Esophagus muscularis mucosa (tissue), 4 donors: ENCODE measurements at regions not wholly inside any gene's neighbourhood (a gene's known extent, or its start where the extent isn't known, plus 50 kb on each side); places are given as distances from the start of the nearest gene placed in this dataset.

Experiments
- DNase-seq: peaks from one replicate; pipeline ENCODE4 v3.0.0-alpha.2; 2017; ENCODE audit errors: extremely low spot score
- H3K27ac ChIP-seq, 4 donors: fragments of 200-600 bp; sonication (generic); replicated peaks in 1 of 4; 1 replicate in 3 of 4; 2 replicates in 1 of 4; pipeline ENCODE4 v1.5.1; 2016 to 2019; ENCODE audit warnings: mild to moderate bottlenecking in 1 of 4
- H3K27me3 ChIP-seq, 4 donors: fragments of 200-600 bp; sonication (generic); one replicate each; pipeline versions ENCODE4 v1.5.1 to v1.6.0; 2016 to 2019
- H3K36me3 ChIP-seq, 4 donors: fragments of 200-600 bp; sonication (generic); one replicate each; pipeline ENCODE4 v1.5.1; 2016 to 2019
- H3K4me1 ChIP-seq, 4 donors: fragments of 200-600 bp; sonication (generic); one replicate each; pipeline ENCODE4 v1.5.1; 2016 to 2019
- H3K4me3 ChIP-seq, 4 donors: fragments of 200-600 bp; sonication (generic); 1 replicate in 2 of 4; 2 replicates in 2 of 4; pipeline ENCODE4 v1.5.1; 2016 to 2019; ENCODE audit warnings: mild to moderate bottlenecking in 4 of 4, moderate library complexity in 1 of 4
- H3K9me3 ChIP-seq, 4 donors: fragments of 200-600 bp; sonication (generic); 1 replicate in 3 of 4; 2 replicates in 1 of 4; pipeline ENCODE4 v1.5.1; 2016 to 2019
- EP300 ChIP-seq: sonication (generic); formaldehyde crosslinking; IDR thresholded peaks from one replicate; pipeline ENCODE4 v1.6.1; 2017; ENCODE audit warnings: antibody characterized with exemption
- POLR2A ChIP-seq: fragments of 450-650 bp; IDR thresholded peaks from one replicate; pipeline ENCODE4 v1.6.1; 2017; ENCODE audit warnings: antibody characterized with exemption, moderate library complexity, mild to moderate bottlenecking, low read depth
- POLR2AphosphoS5 ChIP-seq, 2 donors: sonication (generic); formaldehyde crosslinking; IDR thresholded peaks; one replicate each; pipeline ENCODE4 v1.6.1; 2017; ENCODE audit warnings: antibody characterized with exemption in 2 of 2
- WGBS: methylation state at CpG from one replicate; pipeline ENCODE4 v1.1.5; 2018; 5-methylcytosine and 5-hydroxymethylcytosine counted together
- intact Hi-C: fragments of 100-400 bp; cut with DNase I; formaldehyde crosslinking; loops from one replicate; pipeline ENCODE4 v1.15.1; 2023
- TF ChIP-seq, protein P1 (sequence below), 3 experiments: fragments of 200-600 bp in 2 of 3; fragments of 450-650 bp in 1 of 3; sonication (generic) in 2 of 3; IDR thresholded peaks; one replicate each; pipeline ENCODE4 v1.5.1; 2017 to 2019; ENCODE audit warnings: antibody characterized with exemption in 3 of 3, mild to moderate bottlenecking in 2 of 3, moderate library complexity in 1 of 3

- Histone ChIP-seq H3K36me3 (no peaks in the 10 kb centered on the region), H3K4me3 (no peak overlapping the region), H3K9me3 (no peaks in the 10 kb centered on the region), H3K27me3 (no peaks in the 10 kb centered on the region), H3K27ac (no peak overlapping the region), H3K4me1 (no peaks in the 10 kb centered on the region)
- intact Hi-C loops: no loop called here
- DNase-seq: no peak
- WGBS: 52% methylated on average over 6 of the region's 6 CpGs
- TF ChIP-seq POLR2AphosphoS5 (IDR thresholded peaks at IDR 0.05) (no peak), POLR2A (no peak), EP300 (no peak)
- TF ChIP-seq, protein P1, sequence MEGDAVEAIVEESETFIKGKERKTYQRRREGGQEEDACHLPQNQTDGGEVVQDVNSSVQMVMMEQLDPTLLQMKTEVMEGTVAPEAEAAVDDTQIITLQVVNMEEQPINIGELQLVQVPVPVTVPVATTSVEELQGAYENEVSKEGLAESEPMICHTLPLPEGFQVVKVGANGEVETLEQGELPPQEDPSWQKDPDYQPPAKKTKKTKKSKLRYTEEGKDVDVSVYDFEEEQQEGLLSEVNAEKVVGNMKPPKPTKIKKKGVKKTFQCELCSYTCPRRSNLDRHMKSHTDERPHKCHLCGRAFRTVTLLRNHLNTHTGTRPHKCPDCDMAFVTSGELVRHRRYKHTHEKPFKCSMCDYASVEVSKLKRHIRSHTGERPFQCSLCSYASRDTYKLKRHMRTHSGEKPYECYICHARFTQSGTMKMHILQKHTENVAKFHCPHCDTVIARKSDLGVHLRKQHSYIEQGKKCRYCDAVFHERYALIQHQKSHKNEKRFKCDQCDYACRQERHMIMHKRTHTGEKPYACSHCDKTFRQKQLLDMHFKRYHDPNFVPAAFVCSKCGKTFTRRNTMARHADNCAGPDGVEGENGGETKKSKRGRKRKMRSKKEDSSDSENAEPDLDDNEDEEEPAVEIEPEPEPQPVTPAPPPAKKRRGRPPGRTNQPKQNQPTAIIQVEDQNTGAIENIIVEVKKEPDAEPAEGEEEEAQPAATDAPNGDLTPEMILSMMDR (IDR thresholded peaks at IDR 0.05): no peak
Observed at GRCh38 chr18:40431071-40431985, 1523.7 kb upstream of the PIK3C3 start.

DNA sequence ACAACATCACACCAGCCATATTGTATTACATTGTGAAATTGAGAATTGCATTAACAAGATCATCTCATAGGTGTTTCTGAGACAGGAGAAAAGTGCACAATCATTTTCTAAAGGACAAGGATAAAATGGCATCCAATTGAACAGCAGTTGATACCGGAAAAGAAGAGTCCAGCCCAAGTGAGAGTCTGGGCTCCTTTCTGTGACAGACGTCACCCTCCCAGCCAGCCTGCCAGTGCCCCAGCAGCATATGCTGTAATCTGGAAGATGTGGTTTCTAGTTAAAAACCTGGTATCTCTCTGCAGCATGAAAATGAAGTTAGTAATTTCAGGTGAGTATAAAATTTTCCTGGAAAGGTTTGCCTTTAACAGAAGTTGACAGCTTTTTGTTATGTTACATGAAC, 1531.7 kb upstream of the PIK3C3 start:
- no peaks in the 10 kb centered on the region for H3K9me3 ChIP-seq
- H3K36me3 ChIP-seq: no peaks in the 10 kb centered on the region
- 58% methylated on average over 2 of the region's 2 CpGs for WGBS
- H3K27me3 ChIP-seq: no peaks in the 10 kb centered on the region
- intact Hi-C loops: no loop called here
- TF ChIP-seq, protein P1 (IDR thresholded peaks at IDR 0.05): no peak
- no peak for TF ChIP-seq POLR2A
- no peak for TF ChIP-seq EP300
- no peak for TF ChIP-seq POLR2AphosphoS5 (IDR thresholded peaks at IDR 0.05)
- H3K4me3 ChIP-seq: no peak overlapping the region
- no peak overlapping the region for H3K27ac ChIP-seq
- no peak for DNase-seq
- H3K4me1 ChIP-seq: no peaks in the 10 kb centered on the region

- Histone ChIP-seq H3K27ac (no peak overlapping the region), H3K36me3 (no peaks in the 10 kb centered on the region), H3K27me3 (no peaks in the 10 kb centered on the region), H3K4me3 (no peak overlapping the region), H3K4me1 (no peaks in the 10 kb centered on the region), H3K9me3 (no peaks in the 10 kb centered on the region)
- no peak for DNase-seq
- intact Hi-C loops: no loop called here
- WGBS: 76% methylated on average over 1 of the region's 1 CpG
- TF ChIP-seq POLR2AphosphoS5 (IDR thresholded peaks at IDR 0.05) (no peak), EP300 (no peak)
- TF ChIP-seq, protein P1 (IDR thresholded peaks at IDR 0.05): no peak
Observed at GRCh38 chr18:40420675-40421074, 1534.4 kb upstream of the PIK3C3 start.

DNA sequence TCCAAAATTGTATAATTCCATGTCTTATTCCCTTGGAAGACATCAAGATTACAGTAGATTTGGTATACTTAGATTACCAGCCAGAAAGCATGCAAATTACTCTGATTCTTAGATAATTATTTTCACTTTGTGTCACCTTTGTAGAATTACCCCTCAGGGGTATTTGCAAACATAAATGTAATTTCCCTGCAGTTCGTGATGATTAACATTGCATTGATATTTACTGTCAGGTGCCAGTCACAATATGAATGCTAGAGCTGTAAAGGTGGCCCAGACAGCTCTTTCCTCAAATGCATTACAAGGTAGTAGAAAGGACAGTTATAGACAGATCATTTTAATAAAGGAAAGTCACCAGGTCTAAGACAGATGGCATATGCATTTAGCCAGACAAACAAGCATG, 1537.5 kb upstream of the PIK3C3 start:
- no peak overlapping the region for H3K27ac ChIP-seq
- no peaks in the 10 kb centered on the region for H3K36me3 ChIP-seq
- intact Hi-C loops: no loop called here
- H3K4me3 ChIP-seq: no peak overlapping the region
- H3K27me3 ChIP-seq: no peaks in the 10 kb centered on the region
- no peaks in the 10 kb centered on the region for H3K4me1 ChIP-seq
- TF ChIP-seq POLR2AphosphoS5 (IDR thresholded peaks at IDR 0.05): no peak
- TF ChIP-seq, protein P1 (IDR thresholded peaks at IDR 0.05): no peak
- TF ChIP-seq EP300: no peak
- no peak for TF ChIP-seq POLR2A
- H3K9me3 ChIP-seq: no peaks in the 10 kb centered on the region
- 65% methylated on average over 1 of the region's 1 CpG for WGBS
- no peak for DNase-seq

DNA sequence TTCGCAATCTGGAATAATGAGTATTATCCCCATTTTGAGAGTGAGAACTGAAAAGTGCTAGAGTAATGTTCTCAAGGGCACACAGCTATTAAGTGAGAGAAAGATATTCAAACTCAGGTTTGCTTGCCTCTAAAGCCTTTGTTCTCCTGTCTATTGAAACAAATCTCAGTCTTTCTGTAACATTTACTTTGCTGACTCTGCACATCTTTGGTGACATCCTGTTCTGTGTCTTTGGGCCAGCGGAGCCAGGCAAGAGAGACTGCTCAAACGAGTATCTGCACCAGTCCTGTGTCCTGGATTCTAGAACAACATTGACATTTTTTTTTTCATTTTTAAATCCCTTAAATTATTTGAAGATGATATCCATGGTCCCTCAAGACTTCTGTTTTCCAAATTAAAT, 1539.2 kb upstream of the PIK3C3 start:
- H3K27me3 ChIP-seq: no peaks in the 10 kb centered on the region
- H3K36me3 ChIP-seq: no peaks in the 10 kb centered on the region
- intact Hi-C loops: no loop called here
- TF ChIP-seq, protein P1 (IDR thresholded peaks at IDR 0.05): no peak
- no peak for TF ChIP-seq POLR2A
- TF ChIP-seq POLR2AphosphoS5 (IDR thresholded peaks at IDR 0.05): no peak
- no peak for TF ChIP-seq EP300
- DNase-seq: no peak
- H3K9me3 ChIP-seq: no peaks in the 10 kb centered on the region
- no peak overlapping the region for H3K4me3 ChIP-seq
- 60% methylated on average over 3 of the region's 3 CpGs for WGBS
- no peaks in the 10 kb centered on the region for H3K4me1 ChIP-seq
- H3K27ac ChIP-seq: no peak overlapping the region
